Endothelial cell (in vitro differentiated cells): ENCODE measurements at regions not wholly inside any gene's neighbourhood (a gene's known extent, or its start where the extent isn't known, plus 50 kb on each side); places are given as distances from the start of the nearest gene placed in this dataset.

Source experiments
- DNase-seq: peaks from one replicate; pipeline ENCODE4 v3.0.0; 2021; ENCODE audit warnings: low spot score
- H3K27ac Mint-ChIP-seq: one replicate; pipeline ENCODE4 v1.8.0; 2021; ENCODE audit warnings: mixed read lengths, inconsistent platforms; ENCODE audit not compliant: unreplicated experiment
- H3K27me3 Mint-ChIP-seq: one replicate; pipeline ENCODE4 v1.8.0; 2021; ENCODE audit warnings: mild to moderate bottlenecking, moderate library complexity, mixed read lengths, inconsistent platforms; ENCODE audit not compliant: unreplicated experiment
- H3K36me3 Mint-ChIP-seq: one replicate; pipeline ENCODE4 v1.8.0; 2021; ENCODE audit warnings: mild to moderate bottlenecking, low read depth, mixed read lengths, inconsistent platforms; ENCODE audit not compliant: unreplicated experiment
- H3K4me1 Mint-ChIP-seq: one replicate; pipeline ENCODE4 v1.8.0; 2021; ENCODE audit warnings: mild to moderate bottlenecking, mixed read lengths, inconsistent platforms; ENCODE audit not compliant: unreplicated experiment
- H3K4me3 Mint-ChIP-seq: one replicate; pipeline ENCODE4 v1.8.0; 2021; ENCODE audit warnings: mild to moderate bottlenecking, mixed read lengths, inconsistent platforms; ENCODE audit not compliant: unreplicated experiment
- H3K9me3 Mint-ChIP-seq: one replicate; pipeline ENCODE4 v1.8.0; 2021; ENCODE audit warnings: mixed read lengths, inconsistent platforms; ENCODE audit not compliant: unreplicated experiment
- TF ChIP-seq, protein P1 (sequence below): fragments of 200-600 bp; sonication (generic); IDR thresholded peaks from one replicate; pipeline ENCODE4 v1.5.0; 2021; ENCODE audit warnings: antibody characterized with exemption; ENCODE audit not compliant: unreplicated experiment

DNA sequence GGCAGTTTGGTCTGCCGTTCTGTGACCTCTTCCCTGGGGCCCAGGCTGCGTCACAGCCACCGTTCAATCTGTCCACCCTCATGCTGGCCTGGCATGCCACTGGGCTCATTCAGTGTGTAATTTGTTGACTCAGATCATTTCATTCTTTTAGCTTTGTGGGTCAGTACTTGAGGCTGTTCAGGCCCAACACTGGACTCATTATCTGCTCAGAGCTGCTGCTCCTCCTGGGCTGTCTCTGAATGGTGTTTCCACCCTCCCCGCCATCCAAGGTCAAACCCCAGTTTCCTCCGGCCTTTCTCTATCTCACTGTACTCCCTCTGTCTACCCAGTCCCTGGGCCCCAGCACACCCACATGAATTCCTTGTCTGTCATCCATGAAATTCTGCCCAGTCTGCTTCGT, 152.4 kb upstream of the NCK2 start:
- Mint-ChIP-seq H3K4me3 (no peak overlapping the region), H3K9me3 (peaks cover 5% of the 10 kb centered on the region), H3K27me3 (peaks cover 4% of the 10 kb centered on the region), H3K36me3 (peaks cover 4% of the 10 kb centered on the region), H3K27ac (no peak overlapping the region), H3K4me1 (no peaks in the 10 kb centered on the region)
- no peak for DNase-seq
- TF ChIP-seq, protein P1, sequence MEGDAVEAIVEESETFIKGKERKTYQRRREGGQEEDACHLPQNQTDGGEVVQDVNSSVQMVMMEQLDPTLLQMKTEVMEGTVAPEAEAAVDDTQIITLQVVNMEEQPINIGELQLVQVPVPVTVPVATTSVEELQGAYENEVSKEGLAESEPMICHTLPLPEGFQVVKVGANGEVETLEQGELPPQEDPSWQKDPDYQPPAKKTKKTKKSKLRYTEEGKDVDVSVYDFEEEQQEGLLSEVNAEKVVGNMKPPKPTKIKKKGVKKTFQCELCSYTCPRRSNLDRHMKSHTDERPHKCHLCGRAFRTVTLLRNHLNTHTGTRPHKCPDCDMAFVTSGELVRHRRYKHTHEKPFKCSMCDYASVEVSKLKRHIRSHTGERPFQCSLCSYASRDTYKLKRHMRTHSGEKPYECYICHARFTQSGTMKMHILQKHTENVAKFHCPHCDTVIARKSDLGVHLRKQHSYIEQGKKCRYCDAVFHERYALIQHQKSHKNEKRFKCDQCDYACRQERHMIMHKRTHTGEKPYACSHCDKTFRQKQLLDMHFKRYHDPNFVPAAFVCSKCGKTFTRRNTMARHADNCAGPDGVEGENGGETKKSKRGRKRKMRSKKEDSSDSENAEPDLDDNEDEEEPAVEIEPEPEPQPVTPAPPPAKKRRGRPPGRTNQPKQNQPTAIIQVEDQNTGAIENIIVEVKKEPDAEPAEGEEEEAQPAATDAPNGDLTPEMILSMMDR: no peak

DNA sequence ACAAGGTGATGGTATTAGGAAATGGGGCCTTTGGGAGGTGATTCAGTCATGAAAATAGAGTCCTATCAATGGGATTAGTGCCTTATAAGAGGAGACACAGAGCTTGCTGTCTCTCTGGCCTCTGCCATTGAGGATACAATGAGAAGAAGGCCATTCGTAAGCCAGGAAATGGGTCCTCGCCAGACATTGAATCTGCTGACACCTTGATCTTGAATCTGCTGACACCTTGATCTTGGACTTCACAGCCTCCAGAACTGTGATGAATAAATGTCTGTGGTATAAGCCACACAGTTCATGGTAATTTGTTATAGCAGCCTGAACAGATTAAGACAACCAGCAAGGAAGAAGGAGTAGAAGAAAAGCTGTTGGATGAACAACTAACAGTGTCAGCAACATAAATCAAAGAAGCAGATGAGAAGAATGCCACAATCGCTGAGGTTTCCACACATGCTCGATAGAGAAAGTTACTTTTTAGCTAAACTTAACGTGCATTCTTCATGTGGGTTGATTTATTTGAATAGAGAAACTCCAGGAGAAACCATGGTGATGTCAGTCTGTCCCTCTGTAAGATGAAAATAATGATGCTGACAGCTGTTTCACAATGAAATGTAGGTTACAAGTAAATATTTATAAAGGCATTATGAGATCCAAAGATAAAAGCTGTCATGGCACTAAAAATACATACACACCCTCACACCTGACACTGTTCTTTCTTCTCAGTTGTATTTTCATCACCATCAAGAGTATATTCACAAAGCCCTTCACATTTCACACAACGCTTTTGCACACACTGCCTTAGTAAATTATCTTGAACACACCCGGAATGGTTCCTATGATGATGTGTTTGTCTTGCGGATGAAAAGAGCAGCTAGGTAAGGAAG, 153.7 kb upstream of the NCK2 start:
- no peak overlapping the region for H3K4me3 Mint-ChIP-seq

DNA sequence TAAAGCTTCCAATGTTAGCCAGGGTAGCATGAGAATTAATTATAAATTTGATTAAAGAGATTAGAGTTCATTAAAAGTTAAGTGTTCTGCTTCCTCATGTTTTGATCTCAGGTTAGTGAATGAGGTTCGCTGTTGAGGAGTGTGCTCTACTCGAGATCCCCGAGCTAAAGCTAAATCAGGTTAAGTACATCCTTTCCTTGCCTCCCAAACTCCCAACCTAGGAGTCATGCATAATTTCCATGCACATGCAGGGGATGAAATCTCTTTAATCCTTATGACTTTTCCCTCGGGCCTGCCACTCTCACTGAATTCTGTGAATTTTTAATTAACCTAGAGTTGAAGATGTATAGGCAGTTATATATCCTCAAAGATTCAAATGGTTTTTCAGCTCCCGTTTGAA, 156.1 kb upstream of the NCK2 start:
- Mint-ChIP-seq H3K36me3 (peaks cover 4% of the 10 kb centered on the region), H3K4me1 (peaks cover 12% of the 10 kb centered on the region), H3K27ac (no peak overlapping the region), H3K9me3 (peaks cover 5% of the 10 kb centered on the region), H3K4me3 (no peak overlapping the region), H3K27me3 (peaks cover 3% of the 10 kb centered on the region)
- TF ChIP-seq, protein P1: no peak
- no peak for DNase-seq

More for the DNA sequence above, 153.7 kb upstream of the NCK2 start:
- TF ChIP-seq, protein P1: no peak
- Mint-ChIP-seq H3K27me3 (peaks cover 2% of the 10 kb centered on the region), H3K36me3 (peaks cover 4% of the 10 kb centered on the region), H3K4me1 (no peaks in the 10 kb centered on the region), H3K27ac (no peak overlapping the region), H3K9me3 (peaks cover 5% of the 10 kb centered on the region)
- no peak for DNase-seq

DNA sequence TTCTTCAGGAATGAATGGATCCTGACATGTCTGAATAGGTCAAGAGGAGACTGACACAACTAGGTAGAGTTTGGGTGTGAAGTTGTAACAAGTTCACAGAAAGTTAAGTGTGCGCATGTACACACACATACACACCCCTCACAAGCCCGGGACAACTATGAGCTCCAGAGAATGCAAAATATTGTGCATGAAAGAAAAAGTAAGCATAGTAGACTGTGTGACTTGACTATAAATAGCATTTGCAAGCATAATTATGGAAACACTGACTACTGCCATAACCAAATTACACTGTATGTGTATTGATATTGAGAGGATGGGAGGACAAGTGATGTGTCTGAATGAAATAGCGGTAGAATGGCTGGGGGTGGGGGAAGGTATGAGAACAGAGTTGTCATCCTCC, 157.1 kb upstream of the NCK2 start:
- Mint-ChIP-seq H3K27ac (no peak overlapping the region), H3K4me3 (no peak overlapping the region), H3K27me3 (peaks cover 3% of the 10 kb centered on the region), H3K9me3 (peaks cover 5% of the 10 kb centered on the region), H3K36me3 (peaks cover 4% of the 10 kb centered on the region), H3K4me1 (peaks cover 12% of the 10 kb centered on the region)
- TF ChIP-seq, protein P1: no peak
- no peak for DNase-seq

DNA sequence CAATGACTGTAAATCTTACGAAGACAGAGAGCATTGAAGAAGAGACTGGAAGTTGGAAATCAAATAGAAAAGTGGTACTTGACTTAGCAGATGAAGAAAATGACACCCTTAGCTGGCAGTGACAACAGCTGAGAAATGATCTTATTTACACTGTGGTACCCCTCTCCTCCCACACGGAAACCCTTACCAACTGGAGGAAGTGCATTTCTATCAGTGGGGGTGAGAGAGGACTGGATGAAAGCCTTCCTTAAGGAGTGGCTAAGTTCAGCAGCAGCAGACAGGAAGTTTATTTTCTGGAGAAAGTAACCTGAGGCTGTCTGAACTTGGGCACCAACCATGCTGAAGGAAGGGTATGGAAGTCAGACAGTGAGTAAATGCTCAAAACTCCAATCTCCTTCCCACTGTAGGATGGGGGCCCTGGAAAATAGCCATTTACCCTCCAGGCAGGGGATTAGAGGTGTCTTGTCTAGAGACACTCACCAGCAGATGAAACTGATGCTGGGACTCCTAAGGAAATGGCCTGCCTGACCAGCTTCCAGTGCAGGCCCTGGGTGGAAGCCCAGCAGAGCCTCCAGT, 160.2 kb upstream of the NCK2 start:
- DNase-seq: no peak
- Mint-ChIP-seq H3K4me1 (peaks cover 12% of the 10 kb centered on the region), H3K27me3 (peaks cover 3% of the 10 kb centered on the region), H3K9me3 (peaks cover 4% of the 10 kb centered on the region), H3K27ac (no peak overlapping the region), H3K4me3 (no peak overlapping the region), H3K36me3 (peaks cover 3% of the 10 kb centered on the region)
- TF ChIP-seq, protein P1: no peak
